ENCODE measurements at regions not wholly inside any gene's neighbourhood (a gene's known extent, or its start where the extent isn't known, plus 50 kb on each side); places are given as distances from the start of the nearest gene placed in this dataset.

DNA sequence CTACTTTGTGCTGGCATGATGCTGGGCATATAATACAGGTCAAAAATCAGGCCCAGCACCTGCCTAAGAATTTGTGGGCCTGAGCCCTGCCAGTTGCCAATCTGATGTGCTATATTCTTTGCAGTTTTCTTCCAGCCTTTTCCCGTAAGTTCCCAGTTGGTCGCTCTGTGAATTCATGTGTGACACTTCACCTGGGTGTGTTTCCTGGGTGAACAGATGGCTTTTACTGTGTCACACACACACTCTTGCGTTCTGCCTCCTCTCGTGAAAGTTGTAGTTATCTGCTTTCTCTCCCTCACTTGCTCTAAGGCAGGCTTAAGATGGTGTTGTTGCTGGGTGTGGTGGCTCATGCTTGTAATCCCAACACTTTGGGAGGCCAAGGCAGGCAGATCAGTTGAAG lies 153.5 kb upstream of the DMRT1 start:
- TF ChIP-seq POLR2A (IDR thresholded peaks at IDR 0.05) (no peak), CTCF (IDR thresholded peaks at IDR 0.05) (no peak)
